HepG2 (cell line): ENCODE measurements at regions not wholly inside any gene's neighbourhood (a gene's known extent, or its start where the extent isn't known, plus 50 kb on each side); places are given as distances from the start of the nearest gene placed in this dataset.
A peak's percentile ranks its signal among the peaks of the same experiment; 100 is the strongest.

Experiments
- BCL6 ChIP-seq: IDR thresholded peaks from 2 replicates; pipeline ENCODE4 v1.6.1; 2016; ENCODE audit warnings: missing genetic modification reagents, missing compliant biosample characterization
- CENPT ChIP-seq: sonication (generic); formaldehyde crosslinking; IDR thresholded peaks from 2 replicates; pipeline ENCODE4 v1.8.0; 2022; ENCODE audit warnings: low read depth, mild to moderate bottlenecking, moderate library complexity, missing genetic modification reagents
- EP300 ChIP-seq, 3 experiments: sonication (generic) in 1 of 3; formaldehyde crosslinking in 1 of 3; IDR thresholded peaks; 2 replicates each; pipeline versions ENCODE4 v1.5.1 to v1.6.1; 2011 to 2020; ENCODE audit warnings: low read depth in 2 of 3, low read length in 2 of 3, borderline replicate concordance in 1 of 3, improper control_type of control experiment in 1 of 3, mild to moderate bottlenecking in 1 of 3, missing genetic modification reagents in 1 of 3, moderate library complexity in 1 of 3
- FOXP1 ChIP-seq, 2 experiments: fragments of 450-650 bp in 1 of 2; IDR thresholded peaks; 2 replicates each; pipeline ENCODE4 v1.6.1; 2017 to 2018; ENCODE audit warnings: antibody characterized with exemption in 1 of 2
- HMG20A ChIP-seq: IDR thresholded peaks from 2 replicates; pipeline ENCODE4 v1.6.1; 2016; ENCODE audit warnings: borderline replicate concordance
- HNF4A ChIP-seq: sonication (generic); formaldehyde crosslinking; IDR thresholded peaks from 2 replicates; pipeline ENCODE4 v1.4.0; 2020; ENCODE audit warnings: missing genetic modification reagents
- HNF4G ChIP-seq, 2 experiments: sonication (generic) in 1 of 2; formaldehyde crosslinking in 1 of 2; IDR thresholded peaks; 2 replicates each; pipeline versions ENCODE4 v1.4.0 to v1.6.1; 2011 to 2020; ENCODE audit warnings: borderline replicate concordance in 2 of 2, low read depth in 2 of 2, mild to moderate bottlenecking in 2 of 2, low read length in 1 of 2, missing genetic modification reagents in 1 of 2, moderate library complexity in 1 of 2
- ISL2 ChIP-seq: sonication (generic); formaldehyde crosslinking; IDR thresholded peaks from 2 replicates; pipeline ENCODE4 v1.5.0; 2020; ENCODE audit warnings: missing genetic modification reagents
- MED13 ChIP-seq: sonication (generic); formaldehyde crosslinking; IDR thresholded peaks from 2 replicates; pipeline ENCODE4 v1.5.0; 2020; ENCODE audit warnings: missing genetic modification reagents
- SAFB2 ChIP-seq: sonication (generic); formaldehyde crosslinking; IDR thresholded peaks from 2 replicates; pipeline ENCODE4 v1.5.1; 2020; ENCODE audit warnings: missing genetic modification reagents, low read depth, mild to moderate bottlenecking, borderline replicate concordance
- SAP130 ChIP-seq: IDR thresholded peaks from 2 replicates; pipeline ENCODE4 v1.6.1; 2016; ENCODE audit warnings: low read depth
- THAP11 ChIP-seq: IDR thresholded peaks from 2 replicates; pipeline ENCODE4 v1.6.1; 2016; ENCODE audit warnings: missing biosample characterization, missing genetic modification reagents
- ZNF619 ChIP-seq: sonication (generic); formaldehyde crosslinking; IDR thresholded peaks from 2 replicates; pipeline ENCODE4 v1.4.0; 2020; ENCODE audit warnings: mild to moderate bottlenecking, missing genetic modification reagents
- ZNF792 ChIP-seq: IDR thresholded peaks from 2 replicates; pipeline ENCODE4 v1.6.1; 2016
- TF ChIP-seq, protein P1 (sequence below): sonication (generic); formaldehyde crosslinking; IDR thresholded peaks from 2 replicates; pipeline ENCODE4 v1.5.0; 2020; ENCODE audit warnings: mild to moderate bottlenecking, low read depth, missing genetic modification reagents, borderline replicate concordance
- TF ChIP-seq, protein P2 (sequence below): sonication (generic); formaldehyde crosslinking; conservative IDR thresholded peaks from 2 replicates; pipeline ENCODE4 v1.4.0; 2020; ENCODE audit warnings: missing genetic modification reagents
- TF ChIP-seq, protein P3 (sequence below): IDR thresholded peaks from 2 replicates; pipeline ENCODE4 v1.6.1; 2012; ENCODE audit warnings: low read depth, low read length, improper control_type of control experiment
- TF ChIP-seq, protein P4 (sequence below): sonication (generic); formaldehyde crosslinking; IDR thresholded peaks from 2 replicates; pipeline ENCODE4 v1.4.0; 2020; ENCODE audit warnings: missing genetic modification reagents
- TF ChIP-seq, protein P5 (sequence below): sonication (generic); formaldehyde crosslinking; IDR thresholded peaks from 2 replicates; pipeline ENCODE4 v1.5.1; 2020; ENCODE audit warnings: mild to moderate bottlenecking, missing genetic modification reagents, borderline replicate concordance

DNA sequence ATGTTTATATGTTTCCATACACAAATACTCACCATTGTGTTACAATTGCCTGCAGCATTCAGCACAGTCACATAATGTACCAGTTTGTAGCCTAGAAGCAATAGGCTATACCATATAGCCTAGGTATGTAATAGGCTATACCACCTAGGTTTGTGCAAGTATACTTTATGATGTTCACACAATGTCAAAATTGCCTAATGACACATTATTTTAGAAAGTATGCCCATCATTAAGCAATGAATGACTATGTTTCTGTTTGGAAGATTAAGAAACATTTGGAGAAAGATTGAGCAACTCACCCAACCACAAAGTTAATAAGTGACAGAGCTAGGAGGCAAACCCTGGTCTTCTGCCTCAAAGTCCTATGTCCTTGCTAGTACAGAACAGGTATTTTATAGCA is 96.8 kb upstream of the GRIA3 start (continued):
- TF ChIP-seq EP300 (IDR thresholded peaks at IDR 0.05; ENCODE audit: low read depth in 2 of 2, low read length in 2 of 2), result peak in 1 of 2 experiments; percentile 75; a peak in 2 of 4 replicates
- TF ChIP-seq EP300 (CRISPR knock-in tag; IDR thresholded peaks at IDR 0.05; ENCODE audit: borderline replicate concordance), result peak; percentile 22; the same call in 1 of the 2 replicates
- TF ChIP-seq FOXP1 (IDR thresholded peaks at IDR 0.05), result no peak
- peak; percentile 55; the same call in 1 of the 2 replicates for TF ChIP-seq FOXP1 (CRISPR knock-in tag; IDR thresholded peaks at IDR 0.05)
- no peak for TF ChIP-seq ZNF619 (CRISPR knock-in tag)
- no peak for TF ChIP-seq CENPT
- TF ChIP-seq HNF4G (IDR thresholded peaks at IDR 0.05; ENCODE audit: borderline replicate concordance, low read depth, low read length), result 0 out of 2 replicates have a peak, but pooled peaks have one; percentile 17
- TF ChIP-seq HNF4G (CRISPR knock-in tag; IDR thresholded peaks at IDR 0.05; ENCODE audit: borderline replicate concordance, low read depth), result no peak
- TF ChIP-seq, protein P1, sequence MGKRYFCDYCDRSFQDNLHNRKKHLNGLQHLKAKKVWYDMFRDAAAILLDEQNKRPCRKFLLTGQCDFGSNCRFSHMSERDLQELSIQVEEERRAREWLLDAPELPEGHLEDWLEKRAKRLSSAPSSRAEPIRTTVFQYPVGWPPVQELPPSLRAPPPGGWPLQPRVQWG (CRISPR knock-in tag), result no peak
- TF ChIP-seq ZNF792 (CRISPR knock-in tag), result peak; percentile 68; the same call in 1 of the 2 replicates
- peak; percentile 70 for TF ChIP-seq ISL2 (CRISPR knock-in tag)
- TF ChIP-seq SAP130 (CRISPR knock-in tag), result peak; percentile 32; the same call in 1 of the 2 replicates
- peak; percentile 12; the same call in 1 of the 2 replicates for TF ChIP-seq THAP11
- peak; percentile 80; the same call in 1 of the 2 replicates for TF ChIP-seq HMG20A (CRISPR knock-in tag)
- TF ChIP-seq, protein P2, sequence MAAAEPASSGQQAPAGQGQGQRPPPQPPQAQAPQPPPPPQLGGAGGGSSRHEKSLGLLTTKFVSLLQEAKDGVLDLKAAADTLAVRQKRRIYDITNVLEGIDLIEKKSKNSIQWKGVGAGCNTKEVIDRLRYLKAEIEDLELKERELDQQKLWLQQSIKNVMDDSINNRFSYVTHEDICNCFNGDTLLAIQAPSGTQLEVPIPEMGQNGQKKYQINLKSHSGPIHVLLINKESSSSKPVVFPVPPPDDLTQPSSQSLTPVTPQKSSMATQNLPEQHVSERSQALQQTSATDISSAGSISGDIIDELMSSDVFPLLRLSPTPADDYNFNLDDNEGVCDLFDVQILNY, result no peak
- no peak for TF ChIP-seq MED13 (CRISPR knock-in tag)
- TF ChIP-seq, protein P3, sequence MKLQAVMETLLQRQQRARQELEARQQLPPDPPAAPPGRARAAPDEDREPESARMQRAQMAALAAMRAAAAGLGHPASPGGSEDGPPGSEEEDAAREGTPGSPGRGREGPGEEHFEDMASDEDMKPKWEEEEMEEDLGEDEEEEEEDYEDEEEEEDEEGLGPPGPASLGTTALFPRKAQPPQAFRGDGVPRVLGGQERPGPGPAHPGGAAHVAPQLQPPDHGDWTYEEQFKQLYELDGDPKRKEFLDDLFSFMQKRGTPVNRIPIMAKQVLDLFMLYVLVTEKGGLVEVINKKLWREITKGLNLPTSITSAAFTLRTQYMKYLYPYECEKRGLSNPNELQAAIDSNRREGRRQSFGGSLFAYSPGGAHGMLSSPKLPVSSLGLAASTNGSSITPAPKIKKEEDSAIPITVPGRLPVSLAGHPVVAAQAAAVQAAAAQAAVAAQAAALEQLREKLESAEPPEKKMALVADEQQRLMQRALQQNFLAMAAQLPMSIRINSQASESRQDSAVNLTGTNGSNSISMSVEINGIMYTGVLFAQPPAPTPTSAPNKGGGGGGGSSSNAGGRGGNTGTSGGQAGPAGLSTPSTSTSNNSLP, result peak; percentile 48
- TF ChIP-seq, protein P4, sequence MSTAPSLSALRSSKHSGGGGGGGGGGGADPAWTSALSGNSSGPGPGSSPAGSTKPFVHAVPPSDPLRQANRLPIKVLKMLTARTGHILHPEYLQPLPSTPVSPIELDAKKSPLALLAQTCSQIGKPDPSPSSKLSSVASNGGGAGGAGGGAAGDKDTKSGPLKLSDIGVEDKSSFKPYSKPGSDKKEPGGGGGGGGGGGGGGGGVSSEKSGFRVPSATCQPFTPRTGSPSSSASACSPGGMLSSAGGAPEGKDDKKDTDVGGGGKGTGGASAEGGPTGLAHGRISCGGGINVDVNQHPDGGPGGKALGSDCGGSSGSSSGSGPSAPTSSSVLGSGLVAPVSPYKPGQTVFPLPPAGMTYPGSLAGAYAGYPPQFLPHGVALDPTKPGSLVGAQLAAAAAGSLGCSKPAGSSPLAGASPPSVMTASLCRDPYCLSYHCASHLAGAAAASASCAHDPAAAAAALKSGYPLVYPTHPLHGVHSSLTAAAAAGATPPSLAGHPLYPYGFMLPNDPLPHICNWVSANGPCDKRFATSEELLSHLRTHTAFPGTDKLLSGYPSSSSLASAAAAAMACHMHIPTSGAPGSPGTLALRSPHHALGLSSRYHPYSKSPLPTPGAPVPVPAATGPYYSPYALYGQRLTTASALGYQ, result 0 out of 2 replicates have a peak, but pooled peaks have one; percentile 28
- no peak for TF ChIP-seq SAFB2
- TF ChIP-seq, protein P5, sequence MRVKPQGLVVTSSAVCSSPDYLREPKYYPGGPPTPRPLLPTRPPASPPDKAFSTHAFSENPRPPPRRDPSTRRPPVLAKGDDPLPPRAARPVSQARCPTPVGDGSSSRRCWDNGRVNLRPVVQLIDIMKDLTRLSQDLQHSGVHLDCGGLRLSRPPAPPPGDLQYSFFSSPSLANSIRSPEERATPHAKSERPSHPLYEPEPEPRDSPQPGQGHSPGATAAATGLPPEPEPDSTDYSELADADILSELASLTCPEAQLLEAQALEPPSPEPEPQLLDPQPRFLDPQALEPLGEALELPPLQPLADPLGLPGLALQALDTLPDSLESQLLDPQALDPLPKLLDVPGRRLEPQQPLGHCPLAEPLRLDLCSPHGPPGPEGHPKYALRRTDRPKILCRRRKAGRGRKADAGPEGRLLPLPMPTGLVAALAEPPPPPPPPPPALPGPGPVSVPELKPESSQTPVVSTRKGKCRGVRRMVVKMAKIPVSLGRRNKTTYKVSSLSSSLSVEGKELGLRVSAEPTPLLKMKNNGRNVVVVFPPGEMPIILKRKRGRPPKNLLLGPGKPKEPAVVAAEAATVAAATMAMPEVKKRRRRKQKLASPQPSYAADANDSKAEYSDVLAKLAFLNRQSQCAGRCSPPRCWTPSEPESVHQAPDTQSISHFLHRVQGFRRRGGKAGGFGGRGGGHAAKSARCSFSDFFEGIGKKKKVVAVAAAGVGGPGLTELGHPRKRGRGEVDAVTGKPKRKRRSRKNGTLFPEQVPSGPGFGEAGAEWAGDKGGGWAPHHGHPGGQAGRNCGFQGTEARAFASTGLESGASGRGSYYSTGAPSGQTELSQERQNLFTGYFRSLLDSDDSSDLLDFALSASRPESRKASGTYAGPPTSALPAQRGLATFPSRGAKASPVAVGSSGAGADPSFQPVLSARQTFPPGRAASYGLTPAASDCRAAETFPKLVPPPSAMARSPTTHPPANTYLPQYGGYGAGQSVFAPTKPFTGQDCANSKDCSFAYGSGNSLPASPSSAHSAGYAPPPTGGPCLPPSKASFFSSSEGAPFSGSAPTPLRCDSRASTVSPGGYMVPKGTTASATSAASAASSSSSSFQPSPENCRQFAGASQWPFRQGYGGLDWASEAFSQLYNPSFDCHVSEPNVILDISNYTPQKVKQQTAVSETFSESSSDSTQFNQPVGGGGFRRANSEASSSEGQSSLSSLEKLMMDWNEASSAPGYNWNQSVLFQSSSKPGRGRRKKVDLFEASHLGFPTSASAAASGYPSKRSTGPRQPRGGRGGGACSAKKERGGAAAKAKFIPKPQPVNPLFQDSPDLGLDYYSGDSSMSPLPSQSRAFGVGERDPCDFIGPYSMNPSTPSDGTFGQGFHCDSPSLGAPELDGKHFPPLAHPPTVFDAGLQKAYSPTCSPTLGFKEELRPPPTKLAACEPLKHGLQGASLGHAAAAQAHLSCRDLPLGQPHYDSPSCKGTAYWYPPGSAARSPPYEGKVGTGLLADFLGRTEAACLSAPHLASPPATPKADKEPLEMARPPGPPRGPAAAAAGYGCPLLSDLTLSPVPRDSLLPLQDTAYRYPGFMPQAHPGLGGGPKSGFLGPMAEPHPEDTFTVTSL, result peak; percentile 55; the same call in 1 of the 2 replicates
- TF ChIP-seq HNF4A (CRISPR knock-in tag), result peak; percentile 55
- peak; percentile 50; the same call in 1 of the 2 replicates for TF ChIP-seq BCL6 (CRISPR knock-in tag)
